HG02938 (cell line): ENCODE measurements at regions not wholly inside any gene's neighbourhood (a gene's known extent, or its start where the extent isn't known, plus 50 kb on each side); places are given as distances from the start of the nearest gene placed in this dataset.

Experiments used
- ATAC-seq: cut with Tn5 transposase; IDR thresholded peaks from one replicate; pipeline ENCODE4 v1.9.1; 2021; ENCODE audit warnings: mild to moderate bottlenecking, moderate library complexity; ENCODE audit not compliant: unreplicated experiment

DNA sequence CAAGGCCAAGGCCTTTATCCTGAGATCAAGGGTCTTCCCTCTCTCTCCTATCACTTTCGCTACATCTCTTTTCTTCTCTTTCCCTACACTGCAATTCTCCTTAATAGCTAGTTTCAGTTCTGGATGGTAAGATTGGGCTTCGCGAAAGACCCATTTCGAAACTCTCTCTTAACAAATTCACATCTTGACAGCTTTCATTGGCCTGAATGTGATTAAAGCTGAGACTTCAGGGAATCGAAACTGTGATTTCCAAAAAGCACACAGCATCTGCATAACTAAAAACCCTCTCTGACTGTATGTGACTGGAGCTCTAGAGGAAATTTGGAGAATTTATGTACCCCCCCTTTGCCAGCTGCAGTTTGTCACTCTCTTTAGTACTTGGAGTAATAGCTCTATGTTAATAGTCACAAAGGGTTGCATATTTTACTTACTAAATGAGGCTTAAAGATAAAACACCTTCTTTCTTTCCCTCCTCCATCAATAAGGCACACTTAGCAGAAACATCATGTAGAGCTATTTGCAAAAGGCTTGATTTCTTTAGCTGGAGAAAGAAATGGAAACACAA, 105.3 kb upstream of the FAM20A start:
- ATAC-seq = no peak

DNA sequence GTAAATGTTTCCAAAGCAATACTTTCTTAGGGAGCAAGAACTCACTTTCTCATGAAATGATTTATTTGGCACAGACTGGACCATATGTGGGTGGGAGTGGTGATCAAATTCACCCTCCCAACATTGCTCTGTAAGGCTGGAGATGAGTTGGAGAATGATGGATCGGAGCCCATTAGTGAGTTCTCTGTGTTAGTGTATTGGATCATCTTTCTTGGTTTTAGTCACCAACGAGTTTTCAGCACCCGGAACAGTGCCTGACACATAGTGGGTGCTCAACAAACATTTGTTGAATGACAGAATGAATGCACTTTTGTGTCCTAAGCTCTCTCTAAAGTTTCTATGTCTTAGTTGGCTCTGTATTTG, 104.5 kb upstream of the FAM20A start:
- no peak for ATAC-seq

DNA sequence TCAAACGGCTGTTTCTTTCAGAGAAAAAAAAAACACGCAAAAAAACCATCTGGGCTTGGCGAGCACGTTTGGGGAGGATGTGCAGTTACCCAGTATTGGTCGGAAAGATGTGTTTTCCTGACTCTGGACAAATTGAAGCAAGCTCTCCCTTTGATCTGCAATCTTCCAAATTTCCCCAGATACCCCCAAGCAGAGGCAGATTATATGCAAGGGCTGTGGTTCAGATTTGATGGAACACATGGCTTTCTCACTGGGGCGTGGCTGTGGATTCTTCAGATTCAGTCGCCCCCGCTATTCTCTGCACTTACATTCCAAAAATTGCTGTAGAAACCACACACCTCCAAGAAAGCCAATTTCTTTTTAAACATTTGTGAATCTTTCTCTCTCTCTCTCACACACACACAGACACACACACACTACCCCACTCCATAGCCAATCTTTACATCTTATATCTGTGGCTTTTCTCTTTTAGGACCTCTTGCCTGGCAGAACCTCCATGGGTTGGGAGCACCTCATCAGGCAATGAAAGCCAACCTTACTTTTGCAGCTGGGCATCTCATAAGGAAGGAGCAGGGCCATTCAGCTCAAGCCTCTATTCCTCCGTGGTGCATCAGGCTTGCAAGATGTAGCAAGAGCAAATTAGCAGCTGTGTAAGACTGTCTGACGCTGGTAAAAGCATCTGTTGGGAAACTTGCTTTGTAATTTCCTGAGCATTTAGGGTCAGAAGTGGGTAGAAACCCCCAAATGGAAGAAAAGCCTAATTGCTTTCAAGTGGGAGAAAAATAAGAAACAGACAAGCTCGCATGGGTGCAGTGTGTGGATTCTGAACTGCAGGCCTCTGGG, 103.9 kb upstream of the FAM20A start:
- ATAC-seq = no peak

DNA sequence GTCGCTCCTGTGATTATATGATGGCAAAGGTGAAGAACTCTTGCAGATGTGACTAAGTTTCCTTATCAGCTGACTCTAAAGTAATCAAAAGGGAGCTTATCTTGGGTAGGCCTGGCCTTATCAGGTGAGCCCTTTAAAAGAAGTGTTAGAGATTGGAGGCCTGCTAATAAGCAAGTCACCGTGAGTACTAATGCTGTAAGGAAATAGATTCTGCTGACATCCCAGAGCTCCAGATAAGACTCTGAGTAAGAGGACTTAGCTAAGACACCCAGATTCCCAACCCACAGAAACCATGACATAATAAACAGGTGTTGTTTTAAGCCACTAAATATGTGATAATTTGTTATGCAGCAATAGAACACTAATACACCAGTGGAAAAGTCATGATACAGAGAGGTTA, 99.9 kb upstream of the FAM20A start:
- ATAC-seq = no peak

DNA sequence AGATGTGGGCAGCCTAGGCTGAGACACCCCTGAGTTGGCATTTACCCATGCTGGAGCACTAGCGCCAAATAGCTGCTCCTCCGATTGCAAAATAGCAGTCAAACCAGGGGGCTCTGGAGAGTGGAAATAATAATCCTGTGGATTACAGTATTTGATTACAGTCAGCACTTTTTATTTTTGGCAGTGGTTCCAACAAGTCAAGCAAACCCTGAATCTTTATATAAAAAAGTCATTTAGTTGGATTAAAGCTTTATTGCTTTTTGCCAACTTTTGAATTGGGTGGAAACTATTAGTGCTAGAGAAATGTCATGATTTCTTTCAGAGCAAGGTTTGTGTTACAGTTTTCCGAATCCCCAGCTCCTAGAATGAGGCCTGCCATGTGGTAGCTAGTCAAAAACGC, 99.3 kb upstream of the FAM20A start:
- ATAC-seq = no peak

DNA sequence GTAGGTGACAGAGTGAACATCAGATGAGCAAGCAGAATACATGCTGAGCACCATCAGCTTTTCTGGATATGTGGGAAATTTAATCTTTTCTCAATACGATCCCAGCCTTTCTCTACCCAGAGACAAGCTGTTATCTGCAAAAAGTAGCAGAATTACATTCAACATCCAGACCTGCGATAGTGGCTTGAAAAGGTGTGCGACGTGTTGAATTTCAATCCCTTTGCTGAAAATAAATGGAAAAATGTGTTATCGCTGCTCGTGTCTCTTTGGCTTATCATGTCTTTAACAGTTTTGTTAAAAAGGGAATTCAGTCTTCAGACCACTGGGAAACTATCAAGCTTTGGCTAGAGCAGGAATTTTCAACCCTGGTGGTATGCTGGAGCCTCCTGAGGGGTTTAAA, 98.8 kb upstream of the FAM20A start:
- no peak for ATAC-seq

DNA sequence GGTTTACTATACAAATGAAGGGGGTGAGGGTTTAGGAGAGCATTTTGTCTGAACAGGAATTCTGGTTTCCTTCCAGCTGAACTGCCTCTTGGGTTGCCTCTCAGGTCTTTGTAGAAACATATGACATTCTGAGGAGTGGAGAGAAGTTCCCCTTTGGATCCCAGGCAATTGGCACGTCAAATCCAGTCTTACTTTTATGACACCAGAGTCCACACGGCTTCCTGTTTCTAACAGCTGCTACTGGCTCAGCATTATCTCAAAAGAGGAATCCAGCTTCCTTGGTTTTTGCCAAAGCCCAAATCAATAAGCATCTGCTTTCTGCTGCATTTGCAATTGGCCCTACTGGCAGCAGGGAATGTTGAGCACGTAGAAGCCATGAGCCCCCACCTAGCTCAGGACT, 97.6 kb upstream of the FAM20A start:
- ATAC-seq = no peak

DNA sequence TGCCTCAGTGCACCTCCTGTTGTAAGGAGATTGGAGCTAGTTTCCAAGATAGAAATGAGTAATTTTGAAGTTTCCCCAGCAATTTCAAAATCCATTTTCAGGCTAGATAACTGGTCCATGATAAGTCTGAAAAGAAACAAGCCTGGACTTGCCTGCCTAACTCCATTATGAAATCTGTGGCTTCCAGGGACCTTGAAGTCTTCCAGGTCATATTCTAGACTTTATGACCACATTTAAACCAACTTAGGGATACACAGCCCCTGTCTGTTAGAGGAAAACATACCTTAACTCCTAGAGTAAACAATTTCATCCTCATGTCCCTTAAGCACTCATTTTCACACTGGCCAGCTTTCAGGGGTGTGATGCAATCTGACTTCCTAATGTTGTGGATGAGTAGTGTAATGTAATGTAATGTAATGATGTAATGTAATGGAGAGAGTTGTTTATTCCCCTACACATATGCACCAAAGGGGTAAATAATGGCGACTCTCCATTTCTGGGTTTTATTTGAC, 96.7 kb upstream of the FAM20A start:
- ATAC-seq = no peak

DNA sequence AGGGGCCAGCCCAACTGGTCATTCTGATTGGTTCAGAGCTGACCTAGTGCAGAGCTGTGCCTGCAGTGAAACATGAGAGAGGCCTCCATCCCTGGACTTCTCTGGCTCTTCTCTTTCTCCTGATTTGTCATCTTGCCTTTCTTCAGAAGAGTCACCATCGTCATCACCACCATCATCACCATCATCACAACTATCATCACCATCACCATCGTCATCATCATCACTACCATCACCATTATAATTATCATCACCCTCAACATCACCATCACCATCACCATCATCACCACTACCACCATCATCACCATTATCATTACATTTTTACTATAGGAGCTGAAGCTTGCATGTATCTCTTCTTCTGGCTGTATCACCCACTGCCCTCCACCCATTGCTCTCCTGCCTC, 94.5 kb upstream of the FAM20A start:
- no peak for ATAC-seq

DNA sequence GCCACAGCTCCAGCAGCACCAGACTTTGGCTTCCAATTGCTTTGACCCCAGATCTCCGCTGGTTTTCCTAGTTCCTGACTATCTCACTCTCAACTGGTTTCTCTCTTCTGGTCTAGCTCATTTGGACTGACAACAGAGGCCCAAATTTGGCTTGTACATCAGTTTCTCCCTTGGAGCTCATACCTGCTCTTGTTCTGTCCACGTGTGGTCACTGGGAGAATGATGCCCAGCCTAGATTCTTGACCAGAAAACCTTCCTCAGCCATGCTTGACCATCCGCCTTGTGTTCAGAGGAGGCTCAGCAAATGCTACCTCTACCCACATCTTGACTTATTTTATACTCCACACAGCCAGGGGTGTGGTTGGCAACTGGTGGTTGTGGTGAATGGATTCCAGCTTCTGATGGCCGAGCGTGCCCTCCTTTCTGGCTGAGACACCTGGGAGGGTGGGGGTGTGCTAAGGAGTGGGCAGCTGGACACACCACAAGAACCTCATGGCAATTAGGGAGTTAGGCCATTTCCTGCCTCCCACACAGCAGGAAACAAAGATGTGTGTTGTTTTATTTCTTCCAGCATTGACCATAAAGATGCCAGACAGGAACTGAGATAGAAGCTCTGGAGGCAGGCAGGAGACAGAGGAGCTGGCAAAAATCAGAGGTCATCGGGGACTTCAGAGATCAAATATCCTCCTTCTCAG, 93.8 kb upstream of the FAM20A start:
- no peak for ATAC-seq

DNA sequence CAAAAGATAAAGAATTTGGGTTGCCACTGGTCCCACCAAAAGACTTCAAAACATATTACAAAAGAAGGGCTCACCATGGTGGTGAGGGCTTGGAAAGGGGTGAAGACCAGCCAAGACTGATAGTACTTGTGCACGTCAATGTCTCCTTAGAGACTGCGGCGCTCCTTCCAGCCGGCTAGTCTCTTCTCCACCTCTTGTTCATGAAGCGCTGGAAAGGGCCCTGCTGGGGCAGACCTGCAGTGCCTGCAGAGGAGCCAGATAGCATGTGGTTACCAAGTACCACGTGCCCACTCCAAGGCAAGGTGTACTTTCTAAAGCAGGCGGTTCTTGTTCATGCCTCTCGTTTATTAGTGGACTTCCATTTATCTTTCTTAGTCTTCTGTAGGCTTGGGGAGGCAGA, 92.7 kb upstream of the FAM20A start:
- no peak for ATAC-seq

DNA sequence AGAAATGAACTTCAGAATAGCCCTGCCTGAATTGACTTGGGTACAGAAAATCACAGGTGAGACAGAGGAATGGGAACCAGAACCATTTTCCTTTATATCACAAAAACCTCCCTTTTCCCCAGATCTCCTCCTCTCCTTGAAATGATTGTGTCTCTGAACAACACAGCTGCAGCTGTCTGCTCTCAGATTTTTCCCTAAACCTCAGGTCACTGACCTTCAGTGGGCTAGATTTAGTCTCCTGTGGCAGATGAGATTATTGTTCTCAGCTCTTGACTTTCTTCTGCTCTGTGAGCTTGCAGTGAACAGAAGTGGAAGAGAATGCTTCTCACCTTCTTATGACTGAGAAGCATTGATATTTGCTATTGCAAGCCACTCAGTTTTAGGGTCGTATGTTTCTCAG, 92.3 kb upstream of the FAM20A start:
- ATAC-seq = no peak

DNA sequence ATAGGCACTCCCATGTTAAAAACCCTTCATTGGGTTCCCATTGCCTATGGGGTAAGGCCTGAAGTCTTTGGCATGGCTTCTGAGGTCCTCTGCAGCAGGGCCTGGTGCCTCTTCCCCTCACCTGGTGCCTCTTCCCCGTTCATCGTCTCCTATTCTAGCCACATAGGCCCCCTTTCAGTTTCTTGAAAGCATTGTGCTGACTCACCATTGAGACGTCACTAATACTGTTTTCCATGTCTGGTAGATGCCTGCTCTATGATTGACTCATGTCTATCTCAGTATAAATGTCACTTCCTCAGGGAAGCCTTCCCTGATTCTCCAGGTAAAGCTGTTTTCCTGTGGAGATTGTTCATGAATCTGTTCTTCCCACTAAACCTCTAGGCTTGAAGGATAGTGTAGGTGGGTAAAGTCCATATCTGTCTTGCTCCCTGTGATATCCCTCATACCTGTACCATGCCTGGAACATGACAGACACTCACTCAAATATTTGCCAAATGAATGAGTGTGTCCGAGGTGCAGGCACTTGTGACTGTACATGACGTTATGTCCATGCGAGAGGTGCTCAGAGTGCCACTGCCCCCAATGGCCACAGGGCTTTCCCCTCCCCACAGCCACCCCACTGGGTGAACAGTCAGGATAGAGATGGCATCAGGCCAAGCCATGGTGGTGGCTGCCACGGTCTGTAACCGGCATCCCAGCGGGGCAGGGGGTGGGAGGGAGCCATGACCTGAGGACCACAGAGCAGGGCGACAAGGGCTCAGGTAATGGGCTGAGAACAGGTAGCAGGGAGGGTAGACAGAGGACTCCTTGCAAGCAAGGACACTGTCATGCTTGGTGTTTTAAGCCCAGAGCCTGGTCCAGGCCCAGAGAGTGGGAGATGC, 85.2 kb upstream of the FAM20A start:
- ATAC-seq = no peak

DNA sequence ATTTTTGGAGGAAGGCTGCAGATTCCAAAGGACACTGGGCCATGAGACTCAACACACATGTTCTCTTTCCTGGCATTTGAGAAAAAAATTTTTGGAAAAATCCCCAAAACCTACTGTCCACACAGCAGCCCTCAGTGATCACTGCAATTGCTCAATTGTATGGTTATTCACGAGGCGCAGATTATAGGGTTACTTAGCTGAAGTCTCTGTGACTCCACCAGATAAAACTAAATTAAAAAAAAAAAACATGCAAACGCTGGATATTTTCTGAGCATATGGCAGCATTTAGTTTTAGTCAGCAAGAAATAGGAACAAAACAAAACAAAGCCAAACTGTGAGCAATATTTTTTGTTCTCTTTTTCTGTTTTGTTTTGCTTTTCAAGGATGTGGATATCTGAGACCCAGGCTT, 83.8 kb upstream of the FAM20A start:
- no peak for ATAC-seq

DNA sequence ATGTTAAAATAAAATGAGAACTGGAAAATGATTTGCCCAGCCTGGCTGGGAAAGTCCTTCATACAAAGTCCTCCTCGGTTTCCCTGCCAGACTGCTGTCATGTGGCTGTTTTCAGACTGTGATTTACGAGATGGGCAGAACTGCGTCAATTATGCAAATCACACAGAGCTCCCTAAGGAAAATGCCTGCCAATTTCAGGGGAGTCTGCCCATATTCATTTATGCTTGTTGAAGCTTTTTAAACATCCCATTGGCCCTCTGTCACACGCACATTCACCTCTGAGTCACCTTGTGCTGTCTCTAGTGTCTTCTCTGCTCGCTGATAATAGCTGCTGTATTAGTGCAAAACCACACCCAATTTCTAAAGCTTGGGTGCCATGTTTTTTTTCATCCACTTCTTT, 81.7 kb upstream of the FAM20A start:
- ATAC-seq = no peak

DNA sequence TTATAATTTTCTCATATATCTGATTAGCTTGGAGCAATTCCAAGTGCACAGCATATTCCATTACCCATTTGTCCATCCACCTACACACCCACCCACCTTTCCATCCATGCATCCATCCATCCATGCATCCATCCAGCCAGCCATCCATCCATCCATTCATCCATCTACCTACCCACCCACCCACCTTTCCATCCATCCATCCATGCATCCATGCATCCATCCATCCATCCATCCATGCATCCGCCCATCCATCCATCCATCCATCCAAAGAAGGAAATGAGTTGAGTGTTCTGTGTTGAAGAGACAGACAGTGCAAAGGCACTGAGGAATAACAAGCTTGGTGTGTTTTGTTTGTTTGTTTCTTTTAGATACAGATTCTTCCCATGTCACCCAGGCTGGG, 78.7 kb upstream of the FAM20A start:
- no peak for ATAC-seq

DNA sequence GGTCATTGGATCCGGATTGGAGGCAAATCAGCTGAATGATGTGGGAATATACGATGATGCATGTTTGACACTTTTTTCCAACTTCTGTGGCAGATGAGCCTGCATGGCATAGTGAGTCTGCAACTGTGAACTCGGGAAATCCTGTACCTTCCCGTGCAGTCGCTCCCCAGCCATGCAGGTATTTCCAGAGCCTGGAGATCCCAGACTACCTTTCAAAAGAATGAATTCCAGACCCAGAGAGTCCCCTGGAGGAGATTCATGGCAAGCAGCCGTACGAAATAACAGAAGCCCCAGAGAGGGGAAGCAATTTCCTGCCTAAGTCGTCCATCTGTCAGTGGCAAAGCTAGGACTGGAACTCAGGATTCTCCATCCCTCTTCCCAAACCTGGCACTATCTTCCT, 75.7 kb upstream of the FAM20A start:
- ATAC-seq = no peak

DNA sequence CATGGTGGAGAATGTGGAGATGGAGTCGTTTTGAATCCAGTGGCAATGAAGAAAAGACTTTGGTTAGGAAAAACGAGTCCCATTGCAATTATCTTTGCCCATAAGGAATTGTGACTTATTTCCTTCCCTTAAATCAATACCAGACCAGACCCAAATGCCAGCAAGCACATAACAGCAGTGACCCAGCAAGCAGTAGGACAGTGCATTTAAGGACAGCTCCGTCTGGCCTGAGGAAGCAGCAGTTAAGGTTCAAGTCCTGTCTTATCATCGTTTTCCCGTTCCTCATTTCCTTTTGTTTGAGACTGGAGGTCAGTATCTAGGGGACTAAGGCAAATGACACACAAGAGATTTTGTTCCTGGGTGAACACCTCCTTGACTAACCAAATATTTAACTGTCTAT, 74.6 kb upstream of the FAM20A start:
- ATAC-seq = no peak

DNA sequence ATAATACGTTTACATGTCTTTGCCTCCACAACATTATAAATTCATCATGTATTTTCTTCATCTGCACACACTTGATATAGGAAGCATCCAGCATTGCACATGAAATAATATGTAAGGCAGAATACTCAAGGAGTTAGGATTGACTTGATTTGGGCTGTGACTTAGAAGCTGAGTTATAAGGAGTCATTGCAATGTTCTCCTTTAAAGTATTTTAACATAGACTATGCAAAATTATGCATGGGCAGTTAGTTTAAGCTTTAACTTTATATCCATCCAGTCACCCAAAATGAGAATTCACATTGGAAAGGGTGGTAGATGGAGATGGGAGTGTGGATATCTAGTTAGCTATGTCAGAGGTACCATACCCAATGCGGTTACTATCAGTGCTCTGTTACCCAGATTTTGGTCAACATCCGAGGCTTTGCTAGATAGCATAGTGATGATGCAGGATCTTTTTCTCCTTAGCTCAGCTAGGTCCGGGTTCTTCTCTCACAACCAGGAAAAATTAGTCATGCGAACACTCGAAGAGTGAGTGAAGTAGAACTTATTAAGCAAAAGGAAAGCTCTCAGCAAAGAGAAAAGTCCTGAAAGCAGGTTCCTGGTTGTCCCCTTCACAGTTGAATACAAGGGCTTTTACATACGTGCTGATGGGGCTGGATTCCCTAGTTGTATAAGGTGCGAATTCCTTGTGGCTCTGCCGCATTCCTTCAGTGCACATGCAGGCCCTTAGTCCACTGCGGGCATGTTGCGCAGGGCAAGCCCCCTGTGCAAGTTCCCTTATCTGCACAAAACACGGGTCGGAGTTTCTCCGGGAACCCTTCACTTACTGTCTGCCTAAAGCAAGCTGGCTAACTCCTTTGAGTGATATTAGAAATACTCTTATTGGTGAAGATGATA, 73.1 kb upstream of the FAM20A start:
- ATAC-seq = no peak
